ENCODE measurements at regions not wholly inside any gene's neighbourhood (a gene's known extent, or its start where the extent isn't known, plus 50 kb on each side); places are given as distances from the start of the nearest gene placed in this dataset.
"Not testable (repeated sequence)": the region's sequence is repeated elsewhere in the genome, so short reads cannot be mapped to it uniquely, and the experiment has no call there.

GRCh38 chr1:111063595-111063994 lies 76.3 kb downstream of the DRAM2 start:
- H3K27me3 ChIP-seq = no peaks in the 10 kb centered on the region
- no peaks in the 10 kb centered on the region for H3K36me3 ChIP-seq (ENCODE audit: low read depth, missing control alignments)
- H3K4me1 ChIP-seq = no peaks in the 10 kb centered on the region
- no peaks in the 10 kb centered on the region for H3K9me3 ChIP-seq
- H3K27ac ChIP-seq = no peak overlapping the region
- no peak overlapping the region for H3K4me3 ChIP-seq
- intact Hi-C loops (cut with DNase I; ENCODE audit: low total_unique reads) = no loop called here
- TF ChIP-seq CTCF (IDR thresholded peaks at IDR 0.05) (no peak), POLR2A (IDR thresholded peaks at IDR 0.05) (no peak)
- no peak for DNase-seq

DNA sequence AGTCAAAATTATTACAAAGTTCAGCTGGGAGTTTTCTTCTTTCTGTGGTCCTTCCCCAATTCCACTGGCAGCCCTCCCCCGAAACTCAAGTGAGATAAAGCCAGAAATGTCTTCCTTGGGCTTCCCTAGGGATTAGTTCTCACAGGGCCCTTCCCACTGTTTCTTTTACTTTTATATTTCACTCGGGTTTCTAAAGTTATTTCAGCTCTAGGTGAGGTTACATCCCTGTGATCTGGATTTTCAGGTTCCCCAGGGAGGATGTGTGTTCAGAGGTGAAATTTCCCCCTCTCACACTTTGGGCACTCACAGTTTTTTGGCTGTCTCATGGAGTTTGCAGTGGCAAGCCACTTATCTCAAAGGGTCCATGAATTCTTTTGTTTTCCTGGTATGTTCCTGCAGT lies 77.3 kb downstream of the DRAM2 start:
- TF ChIP-seq CTCF (IDR thresholded peaks at IDR 0.05) (no peak), POLR2A (IDR thresholded peaks at IDR 0.05) (no peak)
- intact Hi-C loops (cut with DNase I; ENCODE audit: low total_unique reads) = no loop called here
- no peaks in the 10 kb centered on the region for H3K9me3 ChIP-seq

GRCh38 chr1:111062081-111062480 lies 77.8 kb downstream of the DRAM2 start:
- Histone ChIP-seq H3K27ac (no peak overlapping the region), H3K4me1 (no peaks in the 10 kb centered on the region), H3K27me3 (no peaks in the 10 kb centered on the region), H3K9me3 (no peaks in the 10 kb centered on the region), H3K36me3 (ENCODE audit: low read depth, missing control alignments) (no peaks in the 10 kb centered on the region), H3K4me3 (no peak overlapping the region)
- TF ChIP-seq POLR2A (IDR thresholded peaks at IDR 0.05) (no peak), CTCF (IDR thresholded peaks at IDR 0.05) (no peak)
- DNase-seq = no peak
- intact Hi-C loops (cut with DNase I; ENCODE audit: low total_unique reads) = no loop called here

More for the DNA sequence above, 77.3 kb downstream of the DRAM2 start:
- Histone ChIP-seq H3K27ac (no peak overlapping the region), H3K27me3 (no peaks in the 10 kb centered on the region), H3K36me3 (ENCODE audit: low read depth, missing control alignments) (no peaks in the 10 kb centered on the region), H3K4me3 (no peak overlapping the region), H3K4me1 (no peaks in the 10 kb centered on the region)
- WGBS, 2 donors = 64 to 72% methylated on average over 2 of the region's 2 CpGs
- no peak for DNase-seq

DNA sequence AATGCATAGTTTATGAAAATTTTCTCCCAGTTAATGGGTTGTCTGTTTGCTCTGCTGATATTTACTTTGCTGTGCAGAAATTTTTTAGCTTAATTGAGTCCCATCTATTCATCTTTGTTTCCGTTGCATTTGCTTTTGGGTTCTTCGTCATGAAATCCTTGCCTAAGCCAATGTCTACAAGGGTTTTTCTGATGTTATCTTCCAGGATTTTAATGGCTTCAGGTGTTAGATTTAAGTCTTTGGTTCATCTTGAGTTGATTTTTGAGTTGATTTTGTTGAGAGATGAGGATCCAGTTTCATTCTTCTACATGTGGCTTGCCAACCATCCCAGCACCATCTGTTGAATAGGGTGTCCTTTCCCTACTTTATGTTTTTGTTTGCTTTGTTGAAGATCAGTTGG lies 85.2 kb downstream of the DRAM2 start:
- 94 to 95% methylated on average over 2 of the region's 2 CpGs for WGBS, 2 donors
- no peaks in the 10 kb centered on the region for H3K27me3 ChIP-seq
- H3K27ac ChIP-seq = no peak overlapping the region
- H3K4me1 ChIP-seq = no peaks in the 10 kb centered on the region
- no peaks in the 10 kb centered on the region for H3K9me3 ChIP-seq
- DNase-seq = no peak
- no peak for TF ChIP-seq CTCF (IDR thresholded peaks at IDR 0.05)
- no peak for TF ChIP-seq POLR2A (IDR thresholded peaks at IDR 0.05)
- intact Hi-C loops (cut with DNase I; ENCODE audit: low total_unique reads) = no loop called here
- no peaks in the 10 kb centered on the region for H3K36me3 ChIP-seq (ENCODE audit: low read depth, missing control alignments)
- no peak overlapping the region for H3K4me3 ChIP-seq

DNA sequence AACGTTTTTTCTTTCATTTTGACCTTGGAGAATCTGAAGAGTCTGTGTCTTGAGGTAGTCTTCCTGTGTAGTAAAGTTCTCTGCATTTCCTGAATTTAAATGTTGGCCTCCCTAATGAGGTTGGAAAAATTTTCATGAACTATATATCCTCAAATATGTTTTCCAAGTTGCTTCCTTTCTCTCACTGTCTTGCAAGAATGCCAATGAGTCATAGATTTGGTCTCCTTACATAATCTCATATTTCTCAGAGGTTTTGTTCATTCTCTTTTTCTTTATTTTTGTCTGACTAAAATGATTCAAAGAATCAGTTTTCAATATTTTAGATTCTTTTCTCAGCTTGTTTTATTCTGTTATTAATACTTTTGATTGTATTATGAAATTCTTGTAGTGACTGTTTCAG lies 87.6 kb downstream of the DRAM2 start:
- intact Hi-C loops (cut with DNase I; ENCODE audit: low total_unique reads) = no loop called here
- no peak overlapping the region for H3K27ac ChIP-seq
- no peaks in the 10 kb centered on the region for H3K36me3 ChIP-seq (ENCODE audit: low read depth, missing control alignments)
- WGBS, 2 donors = 28 to 29% methylated on average over 1 of the region's 1 CpG
- TF ChIP-seq CTCF (IDR thresholded peaks at IDR 0.05) (no peak), POLR2A (IDR thresholded peaks at IDR 0.05) (no peak)
- DNase-seq = no peak
- no peaks in the 10 kb centered on the region for H3K27me3 ChIP-seq
- no peak overlapping the region for H3K4me3 ChIP-seq
- no peaks in the 10 kb centered on the region for H3K4me1 ChIP-seq
- no peaks in the 10 kb centered on the region for H3K9me3 ChIP-seq

DNA sequence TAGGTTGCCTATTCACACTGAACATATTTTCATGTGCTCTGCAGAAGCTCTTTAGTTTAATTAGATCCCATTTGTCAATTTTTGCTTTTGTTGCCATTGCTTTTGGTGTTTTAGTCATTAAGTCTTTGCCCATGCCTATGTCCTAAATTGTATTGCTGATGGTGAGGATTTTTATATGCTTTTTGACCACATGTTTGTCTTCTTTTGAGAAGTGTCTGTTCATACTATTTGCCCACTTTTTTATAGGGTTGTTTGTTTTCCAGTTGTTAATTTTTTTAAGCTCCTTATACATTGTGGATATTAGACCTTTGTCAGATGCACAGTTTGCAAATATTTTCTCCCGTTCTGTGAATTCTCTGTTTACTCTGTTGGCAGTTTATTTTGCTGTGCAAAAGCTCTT lies 84.5 kb upstream of the LRIF1 start:
- intact Hi-C loops (cut with DNase I; ENCODE audit: low total_unique reads); H3K4me3 ChIP-seq; DNase-seq; H3K4me1 ChIP-seq; H3K36me3 ChIP-seq (ENCODE audit: low read depth, missing control alignments); H3K27me3 ChIP-seq; H3K9me3 ChIP-seq; H3K27ac ChIP-seq: not testable (repeated sequence)
- 83 to 100% methylated on average over 1 of the region's 1 CpG for WGBS, 2 donors
